Loucy (cell line): ENCODE measurements at regions not wholly inside any gene's neighbourhood (a gene's known extent, or its start where the extent isn't known, plus 50 kb on each side); places are given as distances from the start of the nearest gene placed in this dataset.

ENCODE experiments used
- CTCF ChIP-seq: fragments of 200-600 bp; sonication (generic); conservative IDR thresholded peaks from 2 replicates; pipeline ENCODE4 v1.5.1; 2014; ENCODE audit warnings: mild to moderate bottlenecking, antibody characterized with exemption, low read length
- EZH2phosphoT487 ChIP-seq: fragments of 200-600 bp; IDR thresholded peaks from 2 replicates; pipeline ENCODE4 v1.6.1; 2018; ENCODE audit warnings: antibody characterized with exemption, mild to moderate bottlenecking, moderate library complexity, borderline replicate concordance

- TF ChIP-seq CTCF (no peak), EZH2phosphoT487 (no peak)
These were observed 522.0 kb downstream of the MBD2 start for GRCh38 chr18:53702480-53702879.
